ENCODE measurements at regions not wholly inside any gene's neighbourhood (a gene's known extent, or its start where the extent isn't known, plus 50 kb on each side); places are given as distances from the start of the nearest gene placed in this dataset.

GRCh38 chr9:16134351-16134750, 581.5 kb downstream of the CCDC171 start:
- Histone ChIP-seq H2AFZ (ENCODE audit: low read length) (no peak overlapping the region), H3K27ac (ENCODE audit: low read depth, low read length, poor library complexity, severe bottlenecking) (no peak overlapping the region), H3K9me3 (ENCODE audit: low read length) (no peaks in the 10 kb centered on the region), H3K79me2 (ENCODE audit: insufficient read depth, low read depth, low read length) (no peaks in the 10 kb centered on the region), H3K36me3 (ENCODE audit: insufficient read depth, low read length) (no peaks in the 10 kb centered on the region), H3K4me1 (ENCODE audit: insufficient read depth, low read length, poor library complexity, severe bottlenecking) (no peaks in the 10 kb centered on the region), H4K20me1 (ENCODE audit: insufficient read depth, low read length) (no peaks in the 10 kb centered on the region), H3K4me3 (ENCODE audit: low read depth, low read length, poor library complexity, severe bottlenecking) (no peak overlapping the region), H3K4me2 (ENCODE audit: low read length) (no peak overlapping the region), H3K9me2 (ENCODE audit: insufficient read depth, low read length) (no peaks in the 10 kb centered on the region)
- TF ChIP-seq EZH2phosphoT487 (IDR thresholded peaks at IDR 0.05; ENCODE audit: borderline replicate concordance, low read depth, low read length): no peak
- TF ChIP-seq CTCF (conservative IDR thresholded peaks at IDR 0.05; ENCODE audit: low read length): no peak
- POLR2A ChIA-PET: no interaction called here
- CTCF ChIA-PET (ENCODE audit: unreplicated experiment): no interaction called here
- intact Hi-C loops (cut with micrococcal nuclease; ENCODE audit: unreplicated experiment): loop anchor here (5.0 kb wide), 1 partner anchor 262 kb away; no protein-coding TSS in a partner anchor
- no peak for DNase-seq (ENCODE audit: low spot score)
- BruUV-seq (replicated peaks): no TSS peak

- Histone ChIP-seq H3K4me1 (ENCODE audit: insufficient read depth, low read length, poor library complexity, severe bottlenecking) (no peaks in the 10 kb centered on the region), H3K4me2 (ENCODE audit: low read length) (no peak overlapping the region), H3K4me3 (ENCODE audit: low read depth, low read length, poor library complexity, severe bottlenecking) (no peak overlapping the region), H3K9me2 (ENCODE audit: insufficient read depth, low read length) (no peaks in the 10 kb centered on the region), H3K36me3 (ENCODE audit: insufficient read depth, low read length) (no peaks in the 10 kb centered on the region), H3K9me3 (ENCODE audit: low read length) (no peaks in the 10 kb centered on the region), H2AFZ (ENCODE audit: low read length) (no peak overlapping the region), H3K79me2 (ENCODE audit: insufficient read depth, low read depth, low read length) (no peaks in the 10 kb centered on the region), H3K27ac (ENCODE audit: low read depth, low read length, poor library complexity, severe bottlenecking) (no peak overlapping the region), H4K20me1 (ENCODE audit: insufficient read depth, low read length) (no peaks in the 10 kb centered on the region)
- no peak for DNase-seq (ENCODE audit: low spot score)
- ChIA-PET POLR2A (interaction anchor here (0.6 kb wide), 1 partner anchor 1948 kb away, joined by 3 read pairs; no protein-coding TSS in a partner anchor), CTCF (ENCODE audit: unreplicated experiment) (no interaction called here)
- BruUV-seq (replicated peaks): no TSS peak
- no peak for TF ChIP-seq EZH2phosphoT487 (IDR thresholded peaks at IDR 0.05; ENCODE audit: borderline replicate concordance, low read depth, low read length)
- no peak for TF ChIP-seq CTCF (conservative IDR thresholded peaks at IDR 0.05; ENCODE audit: low read length)
- intact Hi-C loops (cut with micrococcal nuclease; ENCODE audit: unreplicated experiment): no loop called here
These were observed 583.1 kb downstream of the CCDC171 start for GRCh38 chr9:16135968-16136367.

- DNase-seq (ENCODE audit: low spot score): no peak
- no peaks in the 10 kb centered on the region for H3K9me2 ChIP-seq (ENCODE audit: insufficient read depth, low read length)
- CTCF ChIA-PET (ENCODE audit: unreplicated experiment): no interaction called here
- POLR2A ChIA-PET: interaction anchor here (0.6 kb wide), 2 partner anchors 21 to 198 kb away, joined by 3 to 4 read pairs; no protein-coding TSS in a partner anchor
- no peak overlapping the region for H2AFZ ChIP-seq (ENCODE audit: low read length)
- H3K79me2 ChIP-seq (ENCODE audit: insufficient read depth, low read depth, low read length): no peaks in the 10 kb centered on the region
- H3K9me3 ChIP-seq (ENCODE audit: low read length): no peaks in the 10 kb centered on the region
- intact Hi-C loops (cut with micrococcal nuclease; ENCODE audit: unreplicated experiment): no loop called here
- no peak overlapping the region for H3K4me2 ChIP-seq (ENCODE audit: low read length)
- no peaks in the 10 kb centered on the region for H4K20me1 ChIP-seq (ENCODE audit: insufficient read depth, low read length)
- no peaks in the 10 kb centered on the region for H3K36me3 ChIP-seq (ENCODE audit: insufficient read depth, low read length)
- no TSS peak for BruUV-seq (replicated peaks)
- no peaks in the 10 kb centered on the region for H3K4me1 ChIP-seq (ENCODE audit: insufficient read depth, low read length, poor library complexity, severe bottlenecking)
- TF ChIP-seq EZH2phosphoT487 (IDR thresholded peaks at IDR 0.05; ENCODE audit: borderline replicate concordance, low read depth, low read length): no peak
- TF ChIP-seq CTCF (conservative IDR thresholded peaks at IDR 0.05; ENCODE audit: low read length): no peak
- H3K27ac ChIP-seq (ENCODE audit: low read depth, low read length, poor library complexity, severe bottlenecking): no peak overlapping the region
- no peak overlapping the region for H3K4me3 ChIP-seq (ENCODE audit: low read depth, low read length, poor library complexity, severe bottlenecking)
These were observed 583.6 kb downstream of the CCDC171 start for GRCh38 chr9:16136451-16136850.
